ENCODE measurements at regions not wholly inside any gene's neighbourhood (a gene's known extent, or its start where the extent isn't known, plus 50 kb on each side); places are given as distances from the start of the nearest gene placed in this dataset.
"Not testable (repeated sequence)": the region's sequence is repeated elsewhere in the genome, so short reads cannot be mapped to it uniquely, and the experiment has no call there.

DNA sequence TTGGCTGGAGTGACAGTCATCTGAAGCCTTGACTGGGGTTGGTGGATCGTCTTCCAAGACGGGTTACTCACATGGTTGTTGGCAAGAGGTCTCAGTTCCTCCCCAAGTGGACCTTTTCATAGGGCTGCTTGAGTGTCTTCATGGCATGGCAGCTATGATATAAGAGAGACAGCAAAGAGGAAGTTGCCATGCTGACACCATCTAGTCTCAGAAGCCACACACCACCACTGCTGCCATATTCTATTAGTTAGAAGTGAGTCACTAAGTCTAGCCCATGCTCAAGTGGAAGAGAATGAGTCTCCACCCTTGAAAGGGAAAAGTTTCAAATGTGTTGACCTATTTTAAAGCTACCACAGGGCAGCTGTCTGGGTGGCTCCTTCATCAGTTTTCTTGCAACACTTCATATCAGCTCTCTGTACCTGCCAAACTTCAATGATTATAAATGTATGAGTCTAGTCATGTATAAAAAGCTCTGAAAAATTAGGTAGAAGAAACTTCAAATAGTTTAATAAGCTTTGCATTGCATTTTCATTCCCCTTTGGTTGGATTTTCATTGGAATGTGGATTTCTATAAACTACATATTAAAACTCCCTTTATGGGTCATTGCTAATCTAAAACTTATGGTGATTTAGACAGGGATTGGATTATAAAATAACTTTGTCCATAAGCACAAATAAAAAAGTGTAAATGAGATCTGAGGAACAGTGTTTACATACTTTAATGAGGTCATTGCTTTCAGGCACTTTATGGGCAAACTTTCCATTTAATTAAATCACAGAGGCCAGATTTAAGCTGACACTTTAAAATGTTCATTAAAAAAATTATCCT lies 68.0 kb upstream of the ATXN3L start:
- H3K4me3 ChIP-seq (ENCODE audit: control insufficient read depth, low read depth, low read length), result no peak overlapping the region
- DNase-seq (ENCODE audit: low read depth), result no peak
- TF ChIP-seq, protein P1, sequence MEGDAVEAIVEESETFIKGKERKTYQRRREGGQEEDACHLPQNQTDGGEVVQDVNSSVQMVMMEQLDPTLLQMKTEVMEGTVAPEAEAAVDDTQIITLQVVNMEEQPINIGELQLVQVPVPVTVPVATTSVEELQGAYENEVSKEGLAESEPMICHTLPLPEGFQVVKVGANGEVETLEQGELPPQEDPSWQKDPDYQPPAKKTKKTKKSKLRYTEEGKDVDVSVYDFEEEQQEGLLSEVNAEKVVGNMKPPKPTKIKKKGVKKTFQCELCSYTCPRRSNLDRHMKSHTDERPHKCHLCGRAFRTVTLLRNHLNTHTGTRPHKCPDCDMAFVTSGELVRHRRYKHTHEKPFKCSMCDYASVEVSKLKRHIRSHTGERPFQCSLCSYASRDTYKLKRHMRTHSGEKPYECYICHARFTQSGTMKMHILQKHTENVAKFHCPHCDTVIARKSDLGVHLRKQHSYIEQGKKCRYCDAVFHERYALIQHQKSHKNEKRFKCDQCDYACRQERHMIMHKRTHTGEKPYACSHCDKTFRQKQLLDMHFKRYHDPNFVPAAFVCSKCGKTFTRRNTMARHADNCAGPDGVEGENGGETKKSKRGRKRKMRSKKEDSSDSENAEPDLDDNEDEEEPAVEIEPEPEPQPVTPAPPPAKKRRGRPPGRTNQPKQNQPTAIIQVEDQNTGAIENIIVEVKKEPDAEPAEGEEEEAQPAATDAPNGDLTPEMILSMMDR (IDR thresholded peaks at IDR 0.05; ENCODE audit: control insufficient read depth, insufficient read depth, low read depth, low read length, missing control alignments), result no peak

- TF ChIP-seq, protein P1 (IDR thresholded peaks at IDR 0.05; ENCODE audit: control insufficient read depth, insufficient read depth, low read depth, low read length, missing control alignments), result no peak
- no peak overlapping the region for H3K4me3 ChIP-seq (ENCODE audit: control insufficient read depth, low read depth, low read length)
- no peak for DNase-seq (ENCODE audit: low read depth)
Measured at GRCh38 chrX:13386636-13387035, 66.8 kb upstream of the ATXN3L start.

- DNase-seq (ENCODE audit: low read depth), result no peak
- no peak overlapping the region for H3K4me3 ChIP-seq (ENCODE audit: control insufficient read depth, low read depth, low read length)
- TF ChIP-seq, protein P1 (IDR thresholded peaks at IDR 0.05; ENCODE audit: control insufficient read depth, insufficient read depth, low read depth, low read length, missing control alignments), result no peak
Measured at GRCh38 chrX:13386092-13386491, 66.2 kb upstream of the ATXN3L start.

- DNase-seq (ENCODE audit: low read depth), result no peak
- H3K4me3 ChIP-seq (ENCODE audit: control insufficient read depth, low read depth, low read length), result no peak overlapping the region
- TF ChIP-seq, protein P1 (IDR thresholded peaks at IDR 0.05; ENCODE audit: control insufficient read depth, insufficient read depth, low read depth, low read length, missing control alignments), result no peak
Measured at GRCh38 chrX:13383907-13384306, 64.1 kb upstream of the ATXN3L start.

DNA sequence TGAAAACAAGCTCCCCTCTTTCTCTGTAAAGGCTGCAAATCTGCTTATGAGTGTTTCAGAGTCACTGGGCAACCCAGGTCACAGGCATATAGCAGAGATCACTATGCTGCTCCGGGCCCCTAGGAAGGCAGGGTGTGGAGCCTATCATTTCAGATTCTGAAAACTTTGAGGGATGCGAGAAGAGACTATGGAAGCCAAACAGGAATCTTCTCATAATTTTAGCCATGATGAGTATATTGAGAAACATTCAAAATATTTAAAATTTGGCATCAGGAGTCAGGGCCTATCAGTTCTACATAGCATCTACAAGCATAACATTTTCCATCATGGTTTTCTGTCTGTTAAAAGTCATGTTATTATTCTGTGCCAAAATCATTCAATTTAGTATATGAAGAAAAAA lies 61.7 kb upstream of the ATXN3L start:
- DNase-seq (ENCODE audit: low read depth), result no peak
- TF ChIP-seq, protein P1 (IDR thresholded peaks at IDR 0.05; ENCODE audit: control insufficient read depth, insufficient read depth, low read depth, low read length, missing control alignments), result no peak
- H3K4me3 ChIP-seq (ENCODE audit: control insufficient read depth, low read depth, low read length), result no peak overlapping the region

DNA sequence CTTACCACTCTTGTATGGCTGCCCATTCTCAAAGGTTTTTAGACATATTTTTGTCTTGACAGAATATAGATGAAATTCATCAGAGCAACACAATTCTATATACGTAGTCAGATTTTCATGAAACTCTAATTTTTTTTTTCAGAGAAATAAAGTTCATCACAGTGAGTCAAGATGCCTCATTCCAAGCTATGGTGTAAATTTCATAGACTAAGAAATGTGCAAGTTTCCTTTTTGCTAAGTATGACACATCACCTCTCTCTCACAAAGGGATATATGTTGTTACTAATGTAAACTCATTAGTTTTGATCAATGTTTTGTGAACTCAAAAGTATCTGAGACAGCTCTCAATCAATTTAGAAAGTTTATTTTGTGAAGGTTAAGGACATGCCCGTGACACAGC lies 60.4 kb upstream of the ATXN3L start:
- TF ChIP-seq, protein P1 (IDR thresholded peaks at IDR 0.05; ENCODE audit: control insufficient read depth, insufficient read depth, low read depth, low read length, missing control alignments), result no peak
- no peak overlapping the region for H3K4me3 ChIP-seq (ENCODE audit: control insufficient read depth, low read depth, low read length)
- no peak for DNase-seq (ENCODE audit: low read depth)

GRCh38 chrX:13378562-13379518 lies 59.0 kb upstream of the ATXN3L start:
- H3K4me3 ChIP-seq (ENCODE audit: control insufficient read depth, low read depth, low read length); DNase-seq (ENCODE audit: low read depth): not testable (repeated sequence)
